Fibroblast of mammary gland (primary cell): ENCODE measurements at regions not wholly inside any gene's neighbourhood (a gene's known extent, or its start where the extent isn't known, plus 50 kb on each side); places are given as distances from the start of the nearest gene placed in this dataset.

Experiments
- DNase-seq: peaks from one replicate; pipeline ENCODE4 v3.0.0-alpha.2; 2010; ENCODE audit warnings: low read depth
- H3K4me3 ChIP-seq: 2 replicates; pipeline ENCODE4 v1.5.1; 2011; ENCODE audit warnings: low read depth, mild to moderate bottlenecking, low read length, moderate library complexity; ENCODE audit not compliant: control insufficient read depth
- CTCF ChIP-seq: conservative IDR thresholded peaks from 2 replicates; pipeline ENCODE4 v1.5.1; 2011; ENCODE audit warnings: low read depth, low read length, inconsistent platforms; ENCODE audit not compliant: control insufficient read depth, insufficient read depth

GRCh38 chr5:133696006-133696584 lies 83.8 kb upstream of the FSTL4 start:
- no peak overlapping the region for H3K4me3 ChIP-seq
- DNase-seq = no peak
- TF ChIP-seq CTCF = no peak

GRCh38 chr5:133694181-133694831 lies 82.0 kb upstream of the FSTL4 start:
- no peak overlapping the region for H3K4me3 ChIP-seq
- DNase-seq = no peak
- no peak for TF ChIP-seq CTCF

- DNase-seq = no peak
- no peak overlapping the region for H3K4me3 ChIP-seq
- TF ChIP-seq CTCF = no peak
These were observed 79.1 kb upstream of the FSTL4 start for GRCh38 chr5:133691448-133691847.

- DNase-seq = no peak
- no peak for TF ChIP-seq CTCF
- H3K4me3 ChIP-seq = no peak overlapping the region
These were observed 78.4 kb upstream of the FSTL4 start for GRCh38 chr5:133690746-133691145.

- no peak overlapping the region for H3K4me3 ChIP-seq
- DNase-seq = no peak
- TF ChIP-seq CTCF = no peak
These were observed 76.0 kb upstream of the FSTL4 start for GRCh38 chr5:133688391-133688790.

- DNase-seq = no peak
- no peak for TF ChIP-seq CTCF
These were observed 75.1 kb upstream of the FSTL4 start for GRCh38 chr5:133687212-133688061.

More at GRCh38 chr5:133687212-133688061, 75.1 kb upstream of the FSTL4 start:
- H3K4me3 ChIP-seq = no peak overlapping the region
